COR-L47 (cell line): ENCODE measurements at regions not wholly inside any gene's neighbourhood (a gene's known extent, or its start where the extent isn't known, plus 50 kb on each side); places are given as distances from the start of the nearest gene placed in this dataset.

ENCODE experiments used
- DNase-seq: peaks from one replicate; lab custom pipeline; 2025; lab: John Stamatoyannopoulos, UW

GRCh38 chr12:94712815-94713515 lies 62.6 kb upstream of the TMCC3 start:
- no peak for DNase-seq

- peak; percentile 9 for DNase-seq
These were observed 60.6 kb upstream of the TMCC3 start for GRCh38 chr12:94710933-94711332.

- no peak for DNase-seq
These were observed 57.5 kb upstream of the TMCC3 start for GRCh38 chr12:94707892-94708291.

GRCh38 chr12:94707036-94707435 lies 56.7 kb upstream of the TMCC3 start:
- no peak for DNase-seq

- no peak for DNase-seq
These were observed 55.9 kb upstream of the TMCC3 start for GRCh38 chr12:94706250-94706661.

- DNase-seq, result no peak
These were observed 55.3 kb upstream of the TMCC3 start for GRCh38 chr12:94705676-94706075.

- peak; percentile 24 for DNase-seq
These were observed 54.3 kb upstream of the TMCC3 start for GRCh38 chr12:94704452-94705306.

GRCh38 chr12:94702696-94703095 lies 52.3 kb upstream of the TMCC3 start:
- no peak for DNase-seq

- DNase-seq, result no peak
These were observed 51.4 kb upstream of the TMCC3 start for GRCh38 chr12:94701711-94702110.

GRCh38 chr12:94700662-94701061 lies 50.3 kb upstream of the TMCC3 start:
- no peak for DNase-seq
